CD4-positive, alpha-beta T cell treated with Interleukin-17A for 4 hours (primary cell): ENCODE measurements at regions not wholly inside any gene's neighbourhood (a gene's known extent, or its start where the extent isn't known, plus 50 kb on each side); places are given as distances from the start of the nearest gene placed in this dataset.
"Not testable (repeated sequence)": the region's sequence is repeated elsewhere in the genome, so short reads cannot be mapped to it uniquely, and the experiment has no call there.

ENCODE experiments used
- DNase-seq: peaks from one replicate; pipeline ENCODE4 v3.0.0-alpha.2; 2020; ENCODE audit warnings: mixed read lengths

DNA sequence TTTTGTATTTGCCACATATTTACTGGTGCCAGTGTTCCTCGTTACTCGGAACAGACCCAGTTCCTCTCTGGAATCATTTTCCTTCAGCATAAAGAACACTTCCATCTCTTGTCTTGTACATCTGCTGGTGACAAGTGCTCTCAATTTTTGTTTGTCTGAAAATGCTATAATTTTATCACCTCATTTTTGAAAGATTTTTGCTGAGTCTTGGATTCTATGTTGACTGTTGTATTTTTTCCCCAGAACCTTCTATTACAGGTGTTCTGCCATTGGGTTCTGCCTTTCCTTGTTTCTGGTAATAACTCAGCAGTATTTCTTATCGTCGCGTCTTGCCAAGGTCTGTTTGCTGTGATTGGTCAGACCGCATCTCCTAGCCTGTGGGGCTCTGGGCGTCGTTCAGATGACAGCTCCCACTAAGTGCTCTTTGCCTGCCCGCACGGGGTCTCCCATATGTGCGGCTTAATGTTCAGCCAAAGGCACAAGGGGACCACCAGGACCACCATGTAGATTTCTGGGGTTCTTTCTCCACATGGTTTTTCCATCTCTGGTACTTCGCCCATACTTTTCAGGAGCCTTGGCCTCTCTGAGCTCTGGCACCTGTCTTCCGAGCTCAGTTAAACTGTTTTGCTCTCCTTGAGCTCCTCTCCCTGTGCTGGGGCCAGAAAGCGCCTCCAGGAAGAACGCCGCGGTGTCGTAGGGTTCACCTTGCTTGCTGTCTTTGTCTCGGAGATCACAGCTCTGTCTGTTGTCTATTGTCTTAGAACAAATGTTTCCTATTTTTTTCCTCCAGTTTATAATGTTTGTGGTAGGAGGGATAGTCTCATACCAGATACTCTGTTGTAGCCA, 80.0 kb downstream of the METRNL start:
- DNase-seq, result no peak

DNA sequence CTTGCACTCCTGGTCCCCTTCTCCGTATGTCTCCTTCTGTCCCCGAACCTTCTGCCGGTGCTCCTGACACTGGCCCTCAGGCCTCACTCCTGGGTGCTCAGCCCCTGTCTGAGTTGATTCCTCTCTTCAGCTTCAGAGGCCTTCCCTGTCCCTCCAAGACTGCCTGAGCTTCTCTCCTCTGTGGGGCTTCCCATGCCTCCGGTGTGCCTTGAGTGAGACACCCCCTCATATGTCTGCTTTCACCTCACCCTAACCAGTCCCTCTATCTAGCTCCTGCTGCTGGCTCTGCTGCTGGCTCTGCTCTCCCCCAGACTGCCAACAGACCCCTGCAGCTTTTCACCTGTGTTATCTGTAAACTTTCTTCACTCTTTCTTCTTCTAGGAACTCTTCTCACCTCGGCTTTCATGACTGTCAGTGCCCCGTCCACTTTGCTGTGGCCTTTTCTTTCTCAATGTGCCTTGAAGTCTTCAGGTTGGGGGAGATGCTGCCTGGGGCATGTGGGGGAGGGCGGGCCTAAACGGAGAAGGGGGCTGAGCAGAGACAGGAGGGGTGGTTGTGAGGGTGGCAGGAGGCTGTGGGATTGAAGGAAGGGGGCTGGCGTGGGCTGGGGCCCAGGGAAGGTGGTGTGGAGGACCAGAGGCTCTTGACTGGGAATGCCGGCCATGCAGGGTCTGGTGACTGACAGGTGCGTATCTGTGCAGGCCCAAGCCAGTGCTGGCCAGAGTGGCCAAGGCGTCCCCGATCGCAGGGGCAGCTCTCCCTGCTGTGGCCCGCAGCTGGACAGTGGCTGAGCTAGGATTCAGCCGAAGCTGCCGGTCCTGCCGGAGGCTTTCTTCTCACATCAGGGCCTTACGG, 81.3 kb downstream of the METRNL start:
- DNase-seq, result no peak

DNA sequence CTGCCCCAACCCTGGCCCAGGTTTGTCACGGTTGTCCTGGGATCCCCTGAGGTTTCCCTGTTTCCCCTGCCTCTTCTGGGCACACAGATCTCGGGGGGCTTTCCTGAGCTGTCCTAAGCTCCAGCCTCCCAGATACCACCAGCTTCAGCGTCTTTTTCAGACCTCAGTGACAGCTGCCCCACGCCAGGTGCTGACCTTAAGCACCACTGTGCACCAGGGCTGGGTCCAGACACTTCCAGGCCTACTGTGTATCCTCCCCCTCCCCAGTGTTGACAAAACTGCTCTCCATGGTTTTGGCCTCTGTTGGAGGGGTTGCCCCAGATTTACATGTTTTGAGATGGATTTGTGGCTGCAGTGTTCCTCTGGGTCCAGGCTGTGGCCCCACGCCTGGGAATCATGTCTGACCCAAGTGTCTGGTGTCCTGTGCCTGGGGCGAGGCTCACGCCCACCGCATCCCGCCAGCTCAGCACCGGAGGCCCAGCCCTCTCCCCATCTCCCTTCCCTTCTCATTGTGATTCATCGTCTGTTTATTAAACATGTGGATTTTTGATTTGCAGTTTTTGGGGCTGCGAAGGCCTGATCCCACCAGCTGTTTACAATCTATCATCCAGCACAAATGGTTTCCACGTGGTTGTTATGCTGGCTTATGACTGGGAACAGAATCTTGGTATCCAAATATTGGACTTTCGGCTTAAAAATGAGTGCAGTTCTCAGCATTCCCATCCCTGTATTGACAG, 82.1 kb downstream of the METRNL start:
- no peak for DNase-seq

DNA sequence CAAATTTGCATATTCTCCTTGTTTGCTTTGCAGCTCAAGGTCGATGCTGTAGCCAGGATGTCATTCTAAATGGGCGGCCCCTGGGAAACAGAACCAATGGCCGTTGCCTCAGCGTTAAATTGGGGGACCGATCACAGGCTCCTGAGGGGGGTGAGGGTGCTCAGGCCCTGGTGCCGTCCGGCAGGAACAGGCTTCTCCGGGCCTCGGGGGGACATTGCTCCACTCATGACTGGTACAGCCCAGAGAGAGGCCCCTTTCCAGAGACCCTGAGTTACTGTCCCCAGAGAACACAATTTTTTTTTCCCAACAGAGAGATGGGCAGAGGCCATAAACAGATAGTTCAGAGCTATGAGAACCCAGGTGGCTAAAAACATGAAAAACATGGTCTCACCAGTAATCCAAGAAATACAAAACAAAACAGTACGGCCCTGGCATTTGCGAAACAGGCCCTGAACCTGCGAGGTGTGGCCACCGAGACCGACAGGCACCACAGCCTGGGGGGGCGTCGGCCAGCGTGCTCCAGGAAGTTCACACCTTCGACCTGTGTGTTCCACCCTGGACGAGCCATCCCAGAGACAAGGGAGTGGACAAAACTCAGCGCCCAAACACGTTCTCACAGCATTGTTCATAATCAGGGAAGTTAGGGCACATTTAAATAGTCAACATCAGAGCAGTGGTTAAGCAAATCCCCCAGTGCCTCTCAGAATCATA, 82.8 kb downstream of the METRNL start:
- no peak for DNase-seq

DNA sequence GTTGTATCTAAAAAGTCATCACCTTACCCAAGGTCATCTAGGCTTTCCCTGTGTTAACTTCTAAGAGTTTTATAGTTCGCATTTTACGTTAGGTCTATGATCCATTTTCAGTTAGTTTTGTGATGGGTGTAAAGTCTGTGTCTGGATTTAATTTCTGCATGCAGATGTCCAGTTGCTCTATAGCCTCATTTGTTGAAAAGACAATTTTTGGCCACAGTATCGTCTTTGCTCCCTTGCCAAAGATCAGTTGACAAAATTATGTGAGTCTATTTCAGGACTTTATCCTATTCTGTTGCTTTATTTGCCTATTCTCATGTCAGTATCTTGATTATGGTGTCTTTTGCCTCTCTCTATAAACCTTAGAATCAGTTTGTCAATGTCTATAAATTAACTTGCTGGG, 85.1 kb downstream of the METRNL start:
- DNase-seq, result no peak

DNA sequence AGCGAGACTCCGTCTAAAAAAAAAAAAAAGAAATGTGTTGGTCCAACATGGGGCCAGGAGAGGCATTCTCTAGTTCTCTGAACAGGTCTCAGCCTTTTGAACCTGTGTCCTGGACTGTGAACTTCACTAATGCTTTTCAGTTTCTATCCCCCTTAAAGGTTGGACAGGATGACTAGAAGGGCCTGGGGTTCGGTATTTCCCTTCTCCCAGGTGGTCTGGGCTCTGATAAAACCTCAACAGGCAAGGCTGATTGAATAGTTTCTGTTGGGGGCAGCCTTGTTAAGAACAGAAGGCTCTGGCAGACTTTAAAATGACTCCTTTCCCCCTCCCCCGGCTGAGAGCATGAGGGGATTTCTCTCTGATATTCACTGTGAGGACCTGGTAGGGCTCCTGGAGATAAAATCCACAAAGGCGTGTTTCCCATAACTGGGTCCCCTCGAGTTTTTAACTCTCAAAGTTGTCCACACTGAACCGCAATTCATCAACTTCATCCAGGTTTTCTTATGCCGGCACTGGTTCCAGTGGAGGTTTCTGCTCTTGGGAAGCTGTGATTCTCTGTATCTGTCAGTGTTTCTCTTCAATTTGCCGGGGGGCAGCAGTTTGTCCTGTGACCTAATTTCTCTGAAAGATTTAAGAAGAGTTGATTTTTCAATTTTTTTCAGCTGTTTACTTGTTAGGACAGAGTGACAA, 91.3 kb downstream of the METRNL start:
- no peak for DNase-seq

DNA sequence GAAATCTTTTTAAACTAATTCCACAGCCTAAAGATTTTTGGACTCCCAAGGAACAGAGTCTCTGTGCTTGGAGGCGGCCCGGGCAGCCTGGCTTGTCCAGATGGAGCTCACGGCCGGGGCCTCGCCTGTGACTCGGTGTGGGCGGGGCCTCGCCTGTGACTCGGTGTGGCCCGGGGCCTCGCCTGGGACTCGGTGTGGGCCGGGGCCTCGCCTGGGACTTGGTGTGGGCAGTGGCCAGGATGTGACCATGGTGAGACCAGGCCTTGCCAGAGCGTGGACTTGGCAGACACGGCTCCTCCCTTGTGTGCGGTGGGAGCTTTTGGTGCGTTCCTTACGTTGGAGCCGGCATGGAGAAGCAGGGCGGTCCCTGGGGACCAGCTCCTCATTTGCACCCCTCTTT, 92.3 kb downstream of the METRNL start:
- no peak for DNase-seq

DNA sequence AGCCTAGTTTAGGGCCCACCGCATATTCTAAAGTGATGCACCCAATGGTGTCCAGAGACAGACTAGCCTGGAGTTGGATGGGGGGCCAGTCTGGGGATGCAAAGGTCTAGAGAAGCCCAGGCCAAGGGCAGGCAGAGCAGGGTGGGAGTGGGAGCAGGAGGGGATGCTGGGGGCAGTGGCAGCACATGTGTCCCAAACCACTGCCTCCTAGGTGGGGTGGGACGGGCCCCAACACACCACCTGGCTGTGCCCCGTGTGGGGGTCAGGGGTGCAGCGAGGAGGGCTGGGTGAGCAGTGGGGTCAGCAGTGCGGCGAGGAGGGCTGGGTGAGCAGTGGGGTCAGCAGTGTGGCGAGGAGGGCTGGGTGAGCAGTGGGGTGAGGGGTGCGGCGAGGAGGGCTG, 92.7 kb downstream of the METRNL start:
- DNase-seq, result not testable (repeated sequence)

DNA sequence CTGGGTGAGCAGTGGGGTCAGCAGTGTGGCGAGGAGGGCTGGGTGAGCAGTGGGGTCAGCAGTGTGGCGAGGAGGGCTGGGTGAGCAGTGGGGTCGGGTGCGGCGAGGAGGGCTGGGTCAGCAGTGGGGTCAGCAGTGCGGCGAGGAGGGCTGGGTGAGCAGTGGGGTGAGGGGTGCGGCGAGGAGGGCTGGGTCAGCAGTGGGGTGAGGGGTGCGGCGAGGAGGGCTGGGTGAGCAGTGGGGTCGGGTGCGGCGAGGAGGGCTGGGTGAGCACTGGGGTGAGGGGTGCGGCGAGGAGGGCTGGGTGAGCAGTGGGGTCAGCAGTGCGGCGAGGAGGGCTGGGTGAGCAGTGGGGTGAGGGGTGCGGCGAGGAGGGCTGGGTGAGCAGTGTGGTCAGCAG, 93.2 kb downstream of the METRNL start:
- not testable (repeated sequence) for DNase-seq

DNA sequence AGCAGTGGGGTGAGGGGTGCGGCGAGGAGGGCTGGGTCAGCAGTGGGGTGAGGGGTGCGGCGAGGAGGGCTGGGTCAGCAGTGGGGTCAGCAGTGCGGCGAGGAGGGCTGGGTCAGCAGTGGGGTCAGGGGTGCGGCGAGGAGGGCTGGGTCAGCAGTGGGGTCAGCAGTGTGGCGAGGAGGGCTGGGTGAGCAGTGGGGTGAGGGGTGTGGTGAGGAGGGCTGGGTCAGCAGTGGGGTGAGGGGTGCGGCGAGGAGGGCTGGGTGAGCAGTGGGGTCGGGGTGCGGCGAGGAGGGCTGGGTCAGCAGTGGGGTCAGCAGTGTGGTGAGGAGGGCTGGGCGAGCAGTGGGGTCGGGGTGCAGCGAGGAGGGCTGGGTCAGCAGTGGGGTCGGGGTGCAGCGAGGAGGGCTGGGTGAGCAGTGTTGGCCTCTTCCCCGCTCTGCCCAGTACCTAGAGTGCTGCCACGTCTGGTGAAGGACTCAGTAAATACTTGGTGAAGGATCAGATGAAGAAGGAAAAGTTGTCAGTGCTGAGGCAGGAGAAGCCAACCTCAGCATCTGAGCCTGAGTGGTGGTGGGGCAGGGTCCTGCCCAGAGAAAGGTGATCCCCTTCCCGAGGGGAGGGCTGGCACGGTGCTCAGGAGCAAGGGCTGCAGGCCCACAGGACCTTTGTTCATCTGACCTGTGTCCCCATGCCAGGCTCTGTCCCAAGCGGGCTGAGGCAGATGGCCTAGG, 93.9 kb downstream of the METRNL start:
- not testable (repeated sequence) for DNase-seq

DNA sequence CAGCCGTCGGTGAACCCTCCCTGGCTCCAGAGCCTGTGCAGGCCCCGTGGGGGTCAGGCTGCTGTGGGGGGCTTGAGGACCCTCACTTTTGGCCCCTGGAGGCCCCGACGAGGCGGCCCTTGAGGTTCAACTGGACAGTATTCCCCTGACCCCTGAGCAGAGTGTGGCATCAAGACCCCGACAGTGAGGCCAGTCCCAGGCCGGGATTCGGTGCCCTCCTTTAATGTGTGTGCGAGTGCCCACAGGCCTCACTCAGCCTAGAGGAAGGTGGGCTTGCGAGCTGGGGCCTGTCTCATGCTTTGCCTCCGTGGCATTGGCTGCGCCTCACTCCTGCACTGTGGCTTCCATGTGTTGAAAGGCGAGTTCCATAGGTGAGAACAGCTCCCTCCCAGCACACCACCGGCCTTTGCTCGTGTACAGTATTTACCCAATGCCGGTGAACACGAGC, 94.5 kb downstream of the METRNL start:
- no peak for DNase-seq

DNA sequence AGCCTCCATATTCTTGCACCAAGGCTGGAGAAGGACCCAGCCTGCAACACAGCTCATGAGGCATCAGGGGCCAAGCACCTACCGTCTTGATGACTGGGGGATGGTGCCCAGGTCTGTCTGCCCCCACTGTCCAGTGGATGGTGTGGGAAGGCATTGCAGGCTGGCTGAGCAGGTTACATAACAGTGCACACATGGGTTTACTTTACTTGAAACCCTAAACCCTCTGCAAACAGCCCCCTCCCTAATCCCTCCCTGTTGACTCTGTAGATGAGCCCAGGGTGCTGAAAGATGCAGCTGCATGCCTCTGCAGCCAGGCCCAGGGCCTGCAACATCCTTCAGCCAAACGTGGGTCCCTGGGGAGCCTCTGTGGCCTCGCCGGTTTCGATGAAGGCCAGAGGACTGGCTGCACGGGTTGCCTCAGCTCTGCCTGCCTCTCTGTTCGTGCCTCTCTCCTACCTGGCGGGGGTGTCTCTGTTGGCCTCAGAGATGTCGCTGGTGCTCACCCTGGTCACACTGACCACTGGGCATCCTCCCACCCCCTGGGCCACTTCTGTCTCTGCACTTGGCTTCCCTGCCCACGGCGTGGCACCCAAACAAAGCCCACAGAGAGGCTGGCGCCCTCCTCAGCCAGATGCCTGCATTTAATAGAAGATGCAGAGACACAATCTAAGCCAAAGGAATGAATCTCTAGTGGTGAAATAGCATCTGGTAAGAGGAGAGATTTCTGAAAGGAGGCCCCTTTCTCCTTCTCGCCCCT, 95.1 kb downstream of the METRNL start:
- no peak for DNase-seq

DNA sequence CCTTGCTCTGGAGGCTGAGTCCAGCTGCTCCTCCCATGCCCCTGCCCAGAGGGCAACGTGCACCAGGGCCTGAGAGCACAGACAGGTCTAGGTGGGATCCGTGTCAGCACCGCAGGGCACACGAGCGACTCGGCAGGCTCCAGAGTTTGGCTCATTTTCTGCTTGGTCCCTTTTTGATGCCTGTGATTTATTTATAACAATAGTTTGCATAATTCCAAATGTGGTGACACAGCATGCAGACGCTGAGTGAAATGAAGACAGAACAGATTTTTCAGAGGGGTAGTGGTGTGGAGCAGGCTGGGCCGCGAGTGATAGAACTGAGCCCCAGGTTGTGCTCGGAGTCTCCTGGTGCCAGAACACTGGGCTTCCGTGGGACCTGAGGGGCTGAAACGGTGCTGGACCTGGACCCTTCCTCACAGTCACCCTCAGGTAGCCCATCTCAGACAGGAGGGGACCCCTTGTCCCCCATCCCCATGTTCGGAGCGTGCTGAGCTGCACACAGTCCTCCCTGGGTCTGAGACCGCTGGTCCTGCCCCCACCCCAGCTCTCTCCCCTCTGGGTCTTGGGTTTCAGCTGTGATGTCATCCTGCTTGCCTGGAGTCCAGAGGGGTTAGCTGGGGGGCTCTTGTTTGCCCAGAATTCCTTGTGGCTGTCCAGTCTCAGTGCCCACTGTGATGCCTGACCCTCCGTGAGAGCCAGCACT, 95.9 kb downstream of the METRNL start:
- DNase-seq, result no peak

DNA sequence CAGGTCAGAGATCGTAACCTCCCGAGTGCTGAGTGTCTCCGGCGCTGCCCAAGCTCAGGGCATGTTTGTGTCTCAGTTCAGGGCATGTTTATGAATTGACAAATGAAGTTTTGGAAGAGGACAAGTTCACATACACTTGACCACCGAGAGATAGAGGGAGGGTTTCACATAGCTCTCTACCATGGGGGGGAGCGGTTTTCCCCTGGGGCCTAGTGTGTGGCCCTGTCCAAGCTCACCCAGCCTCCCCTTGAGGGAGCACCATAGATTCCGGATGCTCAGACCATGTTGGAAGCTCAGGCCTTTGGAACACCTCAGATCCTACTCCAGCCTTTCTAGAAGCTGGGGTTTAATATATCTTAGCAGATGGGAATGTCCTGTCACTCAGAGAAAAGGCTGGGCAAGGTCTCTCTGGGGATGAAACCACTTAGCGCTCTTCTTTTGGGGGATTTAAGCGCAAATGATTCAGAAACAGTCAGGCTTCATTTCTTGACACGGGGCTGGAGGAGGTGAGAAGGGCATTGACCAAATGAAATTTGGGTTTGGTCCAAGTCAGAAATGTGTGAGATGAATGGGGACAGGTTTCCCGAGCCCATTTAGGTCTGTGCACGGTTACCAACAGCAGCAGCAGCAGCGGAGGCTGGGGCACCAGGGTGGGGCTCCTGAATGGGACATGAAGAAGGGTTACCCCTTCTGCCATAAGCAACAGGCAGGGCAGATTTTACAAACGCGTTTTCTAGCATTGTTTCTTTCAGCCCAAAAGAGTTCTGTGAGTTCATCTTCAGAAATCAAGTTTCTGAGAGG, 96.6 kb downstream of the METRNL start:
- no peak for DNase-seq

DNA sequence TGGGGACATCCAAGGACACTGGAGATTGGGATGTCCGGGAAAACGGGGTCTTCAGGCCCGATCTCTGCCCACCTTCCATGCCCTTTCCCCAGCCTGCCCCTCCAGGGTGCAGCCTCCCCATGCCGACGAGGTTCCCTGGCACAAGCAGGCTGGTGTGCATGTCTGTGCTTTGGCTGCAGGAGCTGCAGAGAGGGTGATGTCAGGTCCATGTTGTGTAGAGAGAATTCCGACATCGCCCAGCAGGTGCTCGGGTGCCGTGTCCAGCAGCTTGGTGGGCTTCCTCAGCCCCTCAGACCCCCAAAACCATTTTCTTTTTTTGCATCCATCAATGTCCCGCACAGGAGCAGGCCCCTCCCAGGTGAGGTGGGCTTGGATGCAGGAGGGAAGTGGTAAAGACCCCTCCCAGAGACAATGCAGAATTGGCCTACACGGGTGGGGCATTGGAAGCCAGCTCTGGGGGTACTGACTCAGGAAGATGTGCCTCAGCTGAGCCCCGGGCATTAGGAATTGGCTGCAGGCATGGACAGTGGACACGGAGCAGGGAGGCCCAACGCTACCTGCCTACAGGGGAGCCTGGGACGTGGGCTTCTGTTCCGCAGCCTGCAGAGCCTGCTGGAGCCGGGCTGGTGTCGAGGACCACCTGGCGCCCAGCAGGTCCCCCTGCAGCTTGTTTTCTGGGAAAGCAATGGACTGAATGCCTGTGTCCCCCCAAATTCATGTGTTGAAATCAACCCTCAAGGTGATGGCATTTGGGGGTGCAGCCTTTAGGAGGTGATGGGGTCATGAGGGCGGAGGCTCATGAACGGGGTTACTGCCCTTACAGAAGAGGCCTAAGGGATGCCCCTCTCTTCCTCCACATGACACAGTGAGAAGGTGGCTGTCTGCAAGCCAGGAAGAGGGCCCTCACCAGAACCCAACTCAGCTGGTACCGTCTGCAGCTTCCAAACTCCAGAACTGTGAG, 97.5 kb downstream of the METRNL start:
- no peak for DNase-seq

DNA sequence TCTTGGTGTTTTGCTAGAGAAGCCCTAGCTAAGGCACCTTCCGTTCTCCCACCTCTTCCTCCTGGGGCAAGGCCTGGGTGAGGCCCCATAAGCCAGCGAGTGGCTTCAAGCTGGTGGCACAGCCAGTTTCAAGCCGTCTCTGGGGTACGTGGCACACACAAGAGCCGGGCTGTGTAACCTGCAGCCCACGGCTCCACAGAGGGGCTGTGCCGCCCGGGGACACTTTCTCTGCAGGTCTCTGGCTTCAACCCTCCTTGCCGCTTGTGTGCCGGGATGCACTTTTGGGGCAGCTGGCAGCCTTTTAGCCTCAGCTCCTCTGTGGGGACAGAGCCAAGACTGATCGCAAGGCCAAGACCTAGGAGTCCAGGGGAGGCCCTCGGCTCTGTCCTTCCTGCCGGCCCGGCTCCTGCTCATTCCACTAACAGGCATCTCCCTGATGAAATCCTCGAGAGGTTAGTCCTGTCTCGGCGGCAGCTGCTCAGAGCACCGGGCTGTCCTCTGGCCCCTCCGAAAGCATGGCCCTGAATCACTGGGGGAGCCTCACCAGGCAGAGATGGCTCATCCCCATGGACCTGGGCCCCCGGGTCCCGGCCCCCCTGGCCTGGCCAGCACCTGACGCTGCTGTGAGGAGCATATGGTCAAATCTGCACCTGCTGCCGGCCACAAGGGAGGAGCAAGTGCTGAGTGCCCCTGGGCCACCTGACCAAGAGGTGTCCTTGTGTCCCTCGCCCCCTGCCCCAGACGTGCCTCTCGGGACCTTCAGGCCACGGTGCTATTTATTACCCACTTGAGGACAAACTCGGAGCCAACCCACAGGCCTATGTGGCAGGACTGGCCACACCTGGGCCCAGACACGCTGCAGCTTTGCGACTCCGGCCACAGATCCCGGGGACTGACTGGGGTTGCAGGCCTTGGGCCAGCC, 98.5 kb downstream of the METRNL start:
- no peak for DNase-seq
